MCF 10A (cell line): ENCODE measurements at regions not wholly inside any gene's neighbourhood (a gene's known extent, or its start where the extent isn't known, plus 50 kb on each side); places are given as distances from the start of the nearest gene placed in this dataset.

Source experiments
- BruUV-seq: library from RNA; stranded (reverse); fragments of 400-500 nt; replicated peaks from 2 replicates; lab custom pipeline; 2021; lab: Mats Ljungman, UMichigan
- CTCF ChIA-PET: fragments of 300-600 bp; sonication (Branson Sonifier 250); formaldehyde crosslinking; extraction: SDS; loops from one replicate; lab custom pipeline; 2021; ENCODE audit warnings: antibody characterized with exemption, inconsistent platforms; lab: Yijun Ruan, JAX
- POLR2A ChIA-PET: fragments of 300-600, 350-650 bp; sonication (Branson Sonifier 250); formaldehyde crosslinking; extraction: SDS; loops from one replicate; lab custom pipeline; 2020; ENCODE audit warnings: antibody characterized with exemption, inconsistent platforms; lab: Yijun Ruan, JAX
- DNase-seq: peaks from one replicate; pipeline ENCODE4 v3.0.0-alpha.2; 2018; ENCODE audit not compliant: unreplicated experiment
- H3K27ac Mint-ChIP-seq: one replicate; pipeline ENCODE4 v1.8.0; 2022; ENCODE audit warnings: mild to moderate bottlenecking, low read depth, mixed read lengths; ENCODE audit not compliant: unreplicated experiment
- H3K27me3 Mint-ChIP-seq: one replicate; pipeline ENCODE4 v1.8.0; 2022; ENCODE audit warnings: mixed read lengths; ENCODE audit not compliant: insufficient read depth, unreplicated experiment
- H3K36me3 Mint-ChIP-seq: one replicate; pipeline ENCODE4 v1.8.0; 2022; ENCODE audit warnings: mild to moderate bottlenecking, moderate library complexity, mixed read lengths; ENCODE audit not compliant: insufficient read depth, unreplicated experiment
- H3K4me1 Mint-ChIP-seq: one replicate; pipeline ENCODE4 v1.8.0; 2022; ENCODE audit warnings: mixed read lengths; ENCODE audit not compliant: insufficient read depth, unreplicated experiment
- H3K4me3 Mint-ChIP-seq: one replicate; pipeline ENCODE4 v1.8.0; 2022; ENCODE audit warnings: mild to moderate bottlenecking, moderate library complexity, mixed read lengths; ENCODE audit not compliant: unreplicated experiment
- H3K9me3 Mint-ChIP-seq: one replicate; pipeline ENCODE4 v1.8.0; 2022; ENCODE audit warnings: mixed read lengths; ENCODE audit not compliant: unreplicated experiment
- intact Hi-C: fragments of 100-400 bp; cut with micrococcal nuclease; formaldehyde crosslinking; loops from 2 replicates; pipeline ENCODE4 v1.14.1; 2022
- TF ChIP-seq, protein P1 (sequence below): fragments of 200-600 bp; IDR thresholded peaks from one replicate; pipeline ENCODE4 v1.8.0; 2022; ENCODE audit warnings: antibody characterized with exemption, mild to moderate bottlenecking; ENCODE audit not compliant: unreplicated experiment

DNA sequence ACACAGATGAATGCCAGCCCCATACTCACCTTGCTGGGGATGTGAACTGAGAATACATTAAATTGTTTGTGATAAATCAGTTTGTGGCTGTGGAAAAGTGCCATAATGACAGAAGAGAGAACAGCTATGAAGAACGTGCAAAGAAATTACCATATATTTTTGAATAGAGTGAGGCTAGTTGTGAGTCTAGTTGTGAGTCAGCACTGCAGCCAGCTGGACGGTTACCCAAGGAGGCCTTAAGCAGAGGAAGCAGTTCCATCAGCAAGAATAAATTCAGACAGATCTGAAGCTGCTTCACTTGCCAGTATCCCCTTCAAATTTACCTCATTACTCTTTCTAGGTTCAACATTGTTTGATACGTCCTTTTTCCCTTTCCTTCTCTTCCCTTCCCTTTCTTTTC, 446.0 kb downstream of the MTRR start:
- POLR2A ChIA-PET = no interaction called here
- BruUV-seq = no TSS peak
- Mint-ChIP-seq H3K36me3 (no peaks in the 10 kb centered on the region), H3K4me3 (no peak overlapping the region), H3K27ac (no peak overlapping the region), H3K27me3 (no peaks in the 10 kb centered on the region), H3K9me3 (peaks cover 30% of the 10 kb centered on the region), H3K4me1 (no peaks in the 10 kb centered on the region)
- intact Hi-C loops = no loop called here
- TF ChIP-seq, protein P1, sequence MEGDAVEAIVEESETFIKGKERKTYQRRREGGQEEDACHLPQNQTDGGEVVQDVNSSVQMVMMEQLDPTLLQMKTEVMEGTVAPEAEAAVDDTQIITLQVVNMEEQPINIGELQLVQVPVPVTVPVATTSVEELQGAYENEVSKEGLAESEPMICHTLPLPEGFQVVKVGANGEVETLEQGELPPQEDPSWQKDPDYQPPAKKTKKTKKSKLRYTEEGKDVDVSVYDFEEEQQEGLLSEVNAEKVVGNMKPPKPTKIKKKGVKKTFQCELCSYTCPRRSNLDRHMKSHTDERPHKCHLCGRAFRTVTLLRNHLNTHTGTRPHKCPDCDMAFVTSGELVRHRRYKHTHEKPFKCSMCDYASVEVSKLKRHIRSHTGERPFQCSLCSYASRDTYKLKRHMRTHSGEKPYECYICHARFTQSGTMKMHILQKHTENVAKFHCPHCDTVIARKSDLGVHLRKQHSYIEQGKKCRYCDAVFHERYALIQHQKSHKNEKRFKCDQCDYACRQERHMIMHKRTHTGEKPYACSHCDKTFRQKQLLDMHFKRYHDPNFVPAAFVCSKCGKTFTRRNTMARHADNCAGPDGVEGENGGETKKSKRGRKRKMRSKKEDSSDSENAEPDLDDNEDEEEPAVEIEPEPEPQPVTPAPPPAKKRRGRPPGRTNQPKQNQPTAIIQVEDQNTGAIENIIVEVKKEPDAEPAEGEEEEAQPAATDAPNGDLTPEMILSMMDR = no peak
- CTCF ChIA-PET = no interaction called here
- no peak for DNase-seq

DNA sequence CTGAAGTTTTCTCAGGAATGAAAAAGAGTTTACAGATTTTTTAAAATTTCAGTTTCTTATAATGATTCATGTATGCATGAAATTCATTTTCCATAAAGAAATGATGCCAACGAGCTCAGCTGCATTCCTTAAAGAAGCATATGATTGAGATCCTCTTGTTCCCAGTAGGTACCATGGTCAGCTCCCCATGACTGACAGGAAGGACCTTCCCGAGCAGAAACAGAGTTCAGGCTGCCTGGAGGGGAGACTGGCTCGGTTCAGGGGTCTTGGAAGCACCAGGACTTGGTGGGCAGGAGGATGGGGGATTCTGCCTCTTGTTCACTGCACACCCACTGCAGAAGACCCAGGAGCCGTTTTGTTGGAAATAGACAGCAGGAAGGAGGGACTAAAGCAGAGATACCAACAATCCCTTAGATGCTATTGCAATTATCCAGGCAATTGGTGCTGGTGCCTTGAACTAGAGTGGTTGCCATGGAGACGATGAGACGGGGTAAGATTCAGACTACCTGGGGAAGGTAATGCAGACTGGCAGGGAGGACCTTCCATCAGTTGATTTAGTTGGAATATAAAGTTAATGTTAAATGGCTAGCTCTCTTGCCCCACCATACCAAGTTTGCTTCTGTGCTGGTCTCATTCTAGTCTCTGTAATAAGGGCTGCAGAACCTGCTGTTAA, 447.8 kb downstream of the MTRR start:
- Mint-ChIP-seq H3K27ac (no peak overlapping the region), H3K4me1 (no peaks in the 10 kb centered on the region), H3K4me3 (no peak overlapping the region), H3K27me3 (no peaks in the 10 kb centered on the region), H3K36me3 (no peaks in the 10 kb centered on the region), H3K9me3 (peaks cover 15% of the 10 kb centered on the region)
- intact Hi-C loops = no loop called here
- no peak for DNase-seq
- POLR2A ChIA-PET = no interaction called here
- no TSS peak for BruUV-seq
- CTCF ChIA-PET = interaction anchor here (0.7 kb wide), 1 partner anchor 39 kb away, joined by 3 read pairs; no protein-coding TSS in a partner anchor
- TF ChIP-seq, protein P1 = no peak

DNA sequence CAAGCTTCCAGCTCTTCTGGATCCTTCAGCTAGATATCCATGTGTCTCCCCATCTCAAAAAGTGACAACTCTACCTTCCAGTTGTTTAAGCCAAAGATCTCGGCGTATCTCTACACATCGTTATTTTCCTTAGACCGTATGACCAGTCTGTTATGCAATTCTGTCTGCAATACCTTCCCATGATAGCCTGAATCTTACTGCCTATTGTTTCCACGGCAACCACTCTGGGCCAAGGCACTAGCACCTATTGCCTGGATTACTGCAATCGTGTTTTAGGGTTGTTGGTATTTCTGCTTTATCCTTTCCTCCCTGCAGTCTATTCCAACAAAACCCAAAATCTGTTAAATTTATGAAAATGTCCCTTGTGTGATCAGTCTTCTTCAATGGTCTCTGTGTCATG, 448.4 kb downstream of the MTRR start:
- Mint-ChIP-seq H3K27me3 (no peaks in the 10 kb centered on the region), H3K4me1 (no peaks in the 10 kb centered on the region), H3K27ac (no peak overlapping the region), H3K36me3 (no peaks in the 10 kb centered on the region), H3K4me3 (no peak overlapping the region), H3K9me3 (peaks cover 15% of the 10 kb centered on the region)
- DNase-seq = no peak
- TF ChIP-seq, protein P1 = no peak
- intact Hi-C loops = no loop called here
- CTCF ChIA-PET = interaction anchor here (0.7 kb wide), 1 partner anchor 38 kb away, joined by 3 read pairs; no protein-coding TSS in a partner anchor
- POLR2A ChIA-PET = no interaction called here
- BruUV-seq = no TSS peak

DNA sequence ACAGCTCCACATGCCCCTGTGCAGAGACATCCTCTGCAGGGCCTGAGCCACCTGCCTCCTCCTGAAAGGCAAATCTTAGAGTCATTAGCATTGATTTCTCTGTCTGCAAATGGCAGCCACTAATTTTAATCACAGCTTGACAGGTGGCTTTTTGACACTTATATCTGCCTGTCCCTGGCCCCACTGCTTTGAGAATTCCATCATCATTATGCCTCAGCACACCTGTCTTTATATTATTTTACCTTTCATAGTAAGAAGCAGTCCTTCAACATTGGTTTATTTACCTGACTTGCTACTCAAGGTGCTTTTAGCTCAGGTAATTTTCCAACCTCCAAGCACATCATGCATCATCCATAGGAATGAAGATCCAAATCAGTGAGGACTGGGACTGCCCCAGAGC, 451.3 kb downstream of the MTRR start:
- intact Hi-C loops = no loop called here
- BruUV-seq = no TSS peak
- CTCF ChIA-PET = interaction anchor here (0.6 to 0.7 kb wide), 2 partner anchors 342 to 673 kb away, joined by 3 read pairs; no protein-coding TSS in a partner anchor
- no peak for DNase-seq
- peaks cover 15% of the 10 kb centered on the region for H3K9me3 Mint-ChIP-seq
- POLR2A ChIA-PET = interaction anchor here (0.6 kb wide), 2 partner anchors 16 to 308 kb away, joined by 3 read pairs; no protein-coding TSS in a partner anchor
- no peak overlapping the region for H3K4me3 Mint-ChIP-seq
- no peaks in the 10 kb centered on the region for H3K36me3 Mint-ChIP-seq
- no peaks in the 10 kb centered on the region for H3K4me1 Mint-ChIP-seq
- no peak overlapping the region for H3K27ac Mint-ChIP-seq
- H3K27me3 Mint-ChIP-seq = no peaks in the 10 kb centered on the region
- TF ChIP-seq, protein P1 = no peak
